ENCODE measurements at regions not wholly inside any gene's neighbourhood (a gene's known extent, or its start where the extent isn't known, plus 50 kb on each side); places are given as distances from the start of the nearest gene placed in this dataset.

DNA sequence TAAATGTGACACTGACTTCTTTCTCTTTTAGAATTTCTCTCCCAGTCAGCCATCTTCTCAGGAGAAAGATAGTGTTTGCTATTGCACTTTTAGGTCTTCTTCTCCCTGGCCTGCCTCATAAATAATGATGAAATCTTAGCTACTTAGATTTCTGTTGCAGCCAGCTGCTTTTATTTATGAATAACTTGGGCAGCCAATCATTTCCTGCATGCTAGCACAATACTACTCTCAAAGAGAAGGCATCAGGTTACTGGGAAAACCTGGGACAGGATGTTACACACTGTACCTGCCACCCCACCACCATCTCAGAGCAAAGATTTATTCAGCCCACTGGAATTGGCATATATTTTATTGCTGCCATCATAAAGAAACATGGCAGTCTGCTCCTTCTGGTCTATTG is 266.6 kb downstream of the PRELID2 start:
- Histone ChIP-seq H3K36me3 (no peaks in the 10 kb centered on the region), H3K27me3 (no peaks in the 10 kb centered on the region), H3K27ac (no peak overlapping the region), H3K9me3 (no peaks in the 10 kb centered on the region), H3K4me1 (no peaks in the 10 kb centered on the region), H3K4me3 (no peak overlapping the region)
- DNase-seq, result no peak
- no peak for TF ChIP-seq POLR2AphosphoS5 (IDR thresholded peaks at IDR 0.05)
- no peak for TF ChIP-seq POLR2A (IDR thresholded peaks at IDR 0.05)
- TF ChIP-seq EP300 (IDR thresholded peaks at IDR 0.05), result no peak
- no peak for TF ChIP-seq CTCF (IDR thresholded peaks at IDR 0.05)
- intact Hi-C loops (cut with DNase I; ENCODE audit: low total_unique reads), result no loop called here

GRCh38 chr5:145562931-145563330 is 272.2 kb downstream of the PRELID2 start:
- H3K36me3 ChIP-seq, result no peaks in the 10 kb centered on the region
- H3K4me1 ChIP-seq, result no peaks in the 10 kb centered on the region
- intact Hi-C loops (cut with DNase I; ENCODE audit: low total_unique reads), result no loop called here
- no peak overlapping the region for H3K4me3 ChIP-seq
- DNase-seq, result no peak
- 79 to 89% (median 84%) methylated on average over 4 of the region's 4 CpGs for WGBS, 5 donors
- no peaks in the 10 kb centered on the region for H3K9me3 ChIP-seq
- TF ChIP-seq EP300 (IDR thresholded peaks at IDR 0.05) (no peak), POLR2AphosphoS5 (IDR thresholded peaks at IDR 0.05) (no peak), CTCF (IDR thresholded peaks at IDR 0.05) (no peak), POLR2A (IDR thresholded peaks at IDR 0.05) (no peak)
- no peak overlapping the region for H3K27ac ChIP-seq
- H3K27me3 ChIP-seq, result no peaks in the 10 kb centered on the region

- intact Hi-C loops (cut with DNase I; ENCODE audit: low total_unique reads), result no loop called here
- H3K4me1 ChIP-seq, result no peaks in the 10 kb centered on the region
- 88 to 100% (median 98%) methylated on average over 1 of the region's 1 CpG for WGBS, 5 donors
- no peaks in the 10 kb centered on the region for H3K36me3 ChIP-seq
- no peak for TF ChIP-seq POLR2AphosphoS5 (IDR thresholded peaks at IDR 0.05)
- no peak for TF ChIP-seq POLR2A (IDR thresholded peaks at IDR 0.05)
- no peak for TF ChIP-seq CTCF (IDR thresholded peaks at IDR 0.05)
- TF ChIP-seq EP300 (IDR thresholded peaks at IDR 0.05), result no peak
- DNase-seq, result no peak
- no peak overlapping the region for H3K27ac ChIP-seq
- H3K27me3 ChIP-seq, result no peaks in the 10 kb centered on the region
- no peak overlapping the region for H3K4me3 ChIP-seq
- H3K9me3 ChIP-seq, result no peaks in the 10 kb centered on the region
These were observed 276.9 kb downstream of the PRELID2 start for GRCh38 chr5:145558288-145558687.

DNA sequence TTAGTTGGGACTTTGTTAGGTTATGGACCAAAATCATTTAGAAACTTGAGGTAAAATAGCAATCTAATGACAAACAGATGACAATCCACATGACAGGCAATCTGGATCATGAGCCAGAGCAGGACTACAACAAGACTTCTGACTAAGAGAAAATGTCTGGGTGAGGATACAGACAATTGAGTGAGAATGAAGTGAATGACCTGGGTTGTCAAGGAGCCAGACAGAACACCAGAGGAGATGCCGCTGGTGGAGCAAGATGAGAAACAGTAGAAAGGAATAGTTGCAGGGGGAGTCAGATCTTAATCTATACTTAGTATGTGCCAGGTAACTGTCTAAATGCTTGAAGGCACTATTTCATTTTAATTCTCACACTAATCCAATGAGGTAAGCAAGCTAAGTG is 277.8 kb downstream of the PRELID2 start:
- Histone ChIP-seq H3K27ac (no peak overlapping the region), H3K36me3 (no peaks in the 10 kb centered on the region), H3K9me3 (no peaks in the 10 kb centered on the region), H3K4me1 (no peaks in the 10 kb centered on the region), H3K27me3 (no peaks in the 10 kb centered on the region), H3K4me3 (no peak overlapping the region)
- intact Hi-C loops (cut with DNase I; ENCODE audit: low total_unique reads), result no loop called here
- WGBS, 5 donors, result 87 to 98% (median 96%) methylated on average over 1 of the region's 1 CpG
- DNase-seq, result no peak
- TF ChIP-seq POLR2A (IDR thresholded peaks at IDR 0.05) (no peak), POLR2AphosphoS5 (IDR thresholded peaks at IDR 0.05) (no peak), EP300 (IDR thresholded peaks at IDR 0.05) (no peak)

DNA sequence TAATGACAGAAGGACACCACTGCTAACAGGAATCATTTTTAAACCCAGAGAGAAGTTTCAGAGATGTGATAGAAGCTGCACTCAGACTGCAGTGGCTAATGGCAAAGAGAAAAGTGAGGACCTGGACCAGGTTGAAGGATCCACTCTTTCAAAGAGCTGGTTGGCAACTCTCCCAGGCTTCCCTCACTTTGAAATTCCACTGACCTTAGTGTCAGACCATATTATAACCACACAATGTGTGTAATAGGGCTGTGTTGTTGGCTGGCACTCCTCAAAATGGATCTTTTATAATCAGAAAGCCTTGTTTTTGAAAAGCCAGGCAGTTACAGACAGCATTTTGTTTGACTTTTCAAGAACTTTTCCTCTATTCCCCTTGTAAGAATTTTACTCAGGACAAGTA is 280.7 kb downstream of the PRELID2 start:
- no peaks in the 10 kb centered on the region for H3K9me3 ChIP-seq
- no peak overlapping the region for H3K4me3 ChIP-seq
- TF ChIP-seq CTCF (IDR thresholded peaks at IDR 0.05) (no peak), POLR2A (IDR thresholded peaks at IDR 0.05) (no peak), EP300 (IDR thresholded peaks at IDR 0.05) (no peak), POLR2AphosphoS5 (IDR thresholded peaks at IDR 0.05) (no peak)
- H3K36me3 ChIP-seq, result no peaks in the 10 kb centered on the region
- no peaks in the 10 kb centered on the region for H3K4me1 ChIP-seq
- no peak overlapping the region for H3K27ac ChIP-seq
- intact Hi-C loops (cut with DNase I; ENCODE audit: low total_unique reads), result no loop called here
- no peaks in the 10 kb centered on the region for H3K27me3 ChIP-seq
- DNase-seq, result no peak

Data from stomach (tissue), 8 donors.